SKM-1 (cell line): ENCODE measurements at regions not wholly inside any gene's neighbourhood (a gene's known extent, or its start where the extent isn't known, plus 50 kb on each side); places are given as distances from the start of the nearest gene placed in this dataset.

ENCODE experiments used
- DNase-seq: peaks from one replicate; lab custom pipeline; 2025; ENCODE audit not compliant: unreplicated experiment; lab: John Stamatoyannopoulos, UW

DNA sequence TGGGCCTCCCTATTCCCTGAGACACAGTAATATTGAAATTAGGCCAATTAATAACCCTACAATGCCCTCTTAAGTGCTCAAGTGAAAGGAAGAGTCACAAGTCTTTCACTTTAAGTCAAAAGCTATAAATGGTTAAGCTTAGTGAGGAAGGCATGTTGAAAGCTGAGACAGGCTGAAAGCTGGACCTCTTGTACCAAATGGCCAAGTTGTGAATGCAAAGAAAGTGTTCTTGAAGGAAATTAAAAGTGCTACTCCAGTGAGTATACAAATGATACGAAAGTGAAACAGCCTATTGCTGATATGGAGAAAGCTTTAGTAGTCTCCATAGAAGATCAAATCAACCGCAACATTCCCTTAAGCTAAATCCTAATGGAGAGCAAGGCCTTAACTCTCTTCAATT is 140.8 kb downstream of the PTCSC3 start:
- no peak for DNase-seq

DNA sequence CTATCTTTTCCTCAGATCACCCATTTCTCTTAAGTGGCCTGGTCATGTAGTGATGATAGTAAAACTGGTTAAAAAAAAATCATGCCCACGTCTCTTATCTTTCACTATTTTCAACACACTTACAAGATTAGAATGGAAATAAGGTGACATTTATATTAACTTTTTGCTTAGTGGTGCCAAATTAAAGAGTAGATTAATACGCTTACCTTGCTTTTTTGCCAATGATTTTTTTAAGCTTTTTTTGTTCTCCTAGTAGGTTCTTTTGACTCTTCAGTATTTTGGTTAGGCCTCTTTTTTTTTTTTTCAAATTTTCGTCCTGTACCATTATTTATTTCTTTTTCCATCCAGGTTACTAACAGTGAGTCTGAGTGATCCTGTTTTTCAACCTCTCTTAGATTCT is 147.9 kb downstream of the PTCSC3 start:
- DNase-seq = no peak

DNA sequence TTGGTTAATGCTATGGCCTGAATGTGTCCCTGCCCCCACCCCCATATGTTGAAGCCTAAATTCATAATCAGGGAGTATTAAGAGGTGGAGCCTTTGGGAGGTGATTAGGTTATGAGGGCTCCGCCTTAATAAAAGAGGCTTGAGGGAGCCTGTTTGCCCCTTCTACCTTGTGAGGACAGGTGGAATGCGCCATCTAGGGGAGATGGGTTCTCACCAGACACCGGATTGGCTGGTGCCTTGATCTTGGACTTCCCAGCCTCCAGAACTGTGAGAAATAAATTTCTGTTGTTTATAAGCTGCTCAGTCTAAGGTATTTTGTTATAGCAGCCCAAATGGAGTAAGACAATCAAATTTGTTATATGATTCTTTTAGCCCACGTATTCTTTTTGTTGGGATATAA is 148.3 kb downstream of the PTCSC3 start:
- no peak for DNase-seq

DNA sequence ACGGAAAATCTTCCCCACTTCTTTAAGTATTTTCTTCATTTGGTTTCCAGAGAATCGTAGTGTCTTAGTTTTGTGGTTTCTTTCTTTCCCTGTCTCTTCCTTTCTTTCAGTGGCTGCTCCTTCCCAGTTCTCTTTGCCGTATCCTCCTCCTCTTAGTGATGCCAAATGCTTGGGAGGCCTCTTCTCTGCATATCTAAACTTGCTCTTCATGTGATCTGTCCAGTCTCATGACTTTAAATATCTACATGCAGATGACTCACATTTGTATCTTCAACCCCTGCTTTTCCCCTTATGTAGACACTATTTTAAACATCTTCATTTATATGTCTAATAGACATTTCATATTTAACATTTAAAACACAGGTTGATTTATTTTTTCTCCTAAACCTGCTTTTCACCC is 149.2 kb downstream of the PTCSC3 start:
- DNase-seq = no peak

DNA sequence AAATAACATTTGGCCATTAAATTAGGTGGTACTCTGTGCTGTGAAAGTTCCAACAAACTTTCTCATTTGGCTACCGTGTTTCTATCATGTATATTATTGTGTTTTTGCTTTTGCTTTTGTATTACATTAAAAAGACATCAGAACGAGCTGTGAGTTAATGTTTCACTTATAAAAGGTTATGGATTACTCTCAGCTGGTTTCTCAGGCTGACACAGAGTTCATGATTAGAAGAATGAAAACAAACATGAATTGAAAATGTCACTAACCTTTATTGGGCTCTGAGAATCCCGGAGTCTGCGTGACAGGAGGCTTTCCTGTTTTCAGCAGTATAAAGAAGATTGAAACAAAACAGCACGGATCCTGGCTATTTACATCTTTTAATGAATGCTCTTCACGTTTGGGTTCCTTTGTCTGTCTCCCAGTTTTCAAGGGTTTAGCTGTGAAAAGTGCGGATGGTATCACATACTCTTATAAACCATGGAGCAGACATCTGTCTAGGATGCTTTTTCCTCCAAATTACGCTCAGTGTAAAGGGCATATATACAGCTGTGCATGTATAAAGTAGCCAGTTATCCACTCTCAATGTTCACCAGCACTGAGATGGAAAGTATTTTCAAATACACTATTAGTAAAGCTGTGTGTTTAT is 153.6 kb downstream of the PTCSC3 start:
- DNase-seq = no peak

DNA sequence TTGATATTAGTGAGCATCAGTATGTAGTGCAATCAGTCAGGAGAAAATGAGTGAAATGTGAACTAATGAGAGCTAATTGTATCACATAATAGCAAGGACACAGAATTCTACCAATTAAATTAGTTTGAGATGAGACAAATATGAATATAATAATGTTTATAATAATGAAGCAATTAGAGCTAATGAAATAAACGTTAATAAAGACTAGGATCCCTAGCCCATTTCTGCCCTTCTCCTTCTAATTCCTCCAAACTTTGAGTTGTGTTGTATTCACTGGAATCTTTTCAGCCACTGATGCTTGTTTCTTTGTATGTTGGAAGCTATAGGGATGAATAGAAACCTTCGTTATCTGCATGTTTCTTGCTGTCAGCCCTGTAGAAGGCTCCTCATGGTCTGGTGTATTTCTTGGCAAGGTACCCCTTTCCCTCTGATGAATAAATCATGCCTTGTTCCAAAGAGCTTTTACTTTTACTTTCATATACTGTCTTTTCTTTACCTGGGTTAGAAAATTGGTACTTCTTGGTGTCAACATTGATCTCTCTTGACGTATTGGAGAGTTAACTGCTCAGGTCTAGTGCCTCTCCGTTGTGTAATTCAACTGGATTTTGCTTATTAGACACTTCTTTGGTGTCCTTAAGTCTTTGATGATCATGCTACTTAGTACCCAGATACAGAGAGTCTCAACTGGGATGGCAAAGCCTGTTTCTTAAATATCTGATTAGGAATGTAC is 154.8 kb downstream of the PTCSC3 start:
- no peak for DNase-seq

DNA sequence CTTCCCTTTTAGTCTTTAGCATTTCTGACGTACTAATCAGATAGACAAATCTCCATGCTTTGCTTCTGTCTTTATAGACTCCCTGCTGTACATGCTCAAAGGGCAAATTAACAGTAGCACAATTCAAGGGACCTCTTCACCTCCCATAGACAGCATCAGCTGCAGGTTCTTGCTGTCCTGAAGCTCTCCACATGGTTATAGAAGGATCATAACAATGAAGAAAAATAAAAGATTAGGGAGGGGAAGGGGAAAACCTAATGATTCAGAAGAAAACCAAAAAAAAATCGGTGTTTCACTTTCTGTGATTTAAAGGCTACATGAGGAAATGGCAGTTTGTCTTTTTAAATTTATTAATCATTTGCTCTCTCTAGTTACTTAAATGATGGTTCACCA is 155.5 kb downstream of the PTCSC3 start:
- no peak for DNase-seq

DNA sequence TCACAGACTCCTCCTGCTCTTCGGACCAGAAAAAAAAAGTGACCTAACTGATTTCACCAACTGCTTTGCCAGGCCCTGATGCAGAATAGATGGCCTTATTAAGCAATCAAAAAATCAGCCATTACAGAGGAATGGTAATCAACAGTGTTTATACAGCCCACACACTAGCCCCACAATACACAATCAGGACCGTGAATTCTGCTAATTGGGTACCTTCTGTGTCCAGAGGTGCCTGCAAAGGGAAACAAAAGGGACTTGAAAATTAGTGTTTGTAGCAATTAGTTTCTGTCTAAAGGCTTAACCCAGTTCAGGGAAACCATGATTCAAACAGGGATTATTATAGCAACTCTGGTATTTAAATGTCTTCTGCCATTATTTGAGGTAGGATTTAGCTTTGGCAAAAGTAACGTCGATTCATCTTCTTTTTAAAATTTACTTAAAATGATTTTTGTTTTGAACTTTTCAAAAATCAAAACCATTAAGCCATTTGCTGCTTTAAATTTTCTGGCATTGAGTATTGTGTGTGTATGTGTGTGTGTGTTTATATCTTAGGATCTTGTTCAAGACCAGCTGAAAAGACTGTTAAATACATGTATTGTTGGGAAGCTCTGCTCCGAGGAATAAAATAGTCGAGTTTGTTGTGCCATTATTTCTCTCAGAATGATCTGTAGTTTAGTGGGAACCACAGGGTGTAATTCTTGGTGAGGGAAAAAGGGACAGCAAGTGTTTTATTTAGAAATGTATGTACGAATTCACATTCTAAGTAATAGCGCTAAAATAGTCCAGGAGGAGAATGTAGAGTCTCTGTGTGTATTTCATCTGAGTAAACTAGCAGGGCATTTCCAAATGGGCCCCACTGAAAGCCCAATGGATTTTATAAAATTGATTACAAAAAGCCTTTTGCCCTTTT is 156.1 kb downstream of the PTCSC3 start:
- no peak for DNase-seq

DNA sequence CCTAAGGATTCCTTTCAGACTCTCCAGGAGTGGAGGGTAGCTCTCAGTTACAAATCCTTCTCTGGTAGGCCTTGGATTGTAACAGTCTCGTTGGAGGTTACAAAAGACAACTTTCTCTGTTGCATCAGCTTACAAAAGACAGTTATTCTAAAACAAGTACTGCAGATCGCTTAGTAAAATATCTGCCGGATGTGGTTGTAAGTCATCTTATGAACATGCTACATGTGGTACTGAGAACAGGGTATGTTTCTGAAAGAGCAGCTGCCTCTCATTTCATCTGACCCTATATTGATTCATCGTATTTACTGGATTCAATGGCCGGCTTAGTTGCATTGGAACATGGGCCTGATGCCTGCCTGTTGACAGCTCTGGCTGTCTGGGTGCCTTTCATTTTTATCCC is 157.4 kb downstream of the PTCSC3 start:
- no peak for DNase-seq

DNA sequence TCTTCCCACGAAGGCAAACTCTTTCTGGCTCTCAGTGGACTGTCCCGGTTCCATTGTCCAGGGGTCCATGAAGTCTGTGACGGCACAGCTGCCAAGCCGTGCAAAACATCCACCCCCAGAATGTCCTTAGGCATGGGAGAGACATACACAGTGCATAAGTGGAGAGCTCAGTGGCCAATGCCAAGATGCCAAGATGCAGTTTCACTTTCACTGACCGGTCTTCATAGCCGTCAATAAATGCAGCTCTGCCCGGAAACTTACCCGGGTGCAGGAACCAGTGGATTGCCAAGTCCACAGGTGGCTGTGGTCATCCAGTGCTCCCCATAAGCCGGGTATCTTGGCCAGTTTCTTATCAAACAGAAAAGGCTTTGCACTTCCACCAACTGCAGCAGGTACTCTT is 162.3 kb downstream of the PTCSC3 start:
- no peak for DNase-seq

DNA sequence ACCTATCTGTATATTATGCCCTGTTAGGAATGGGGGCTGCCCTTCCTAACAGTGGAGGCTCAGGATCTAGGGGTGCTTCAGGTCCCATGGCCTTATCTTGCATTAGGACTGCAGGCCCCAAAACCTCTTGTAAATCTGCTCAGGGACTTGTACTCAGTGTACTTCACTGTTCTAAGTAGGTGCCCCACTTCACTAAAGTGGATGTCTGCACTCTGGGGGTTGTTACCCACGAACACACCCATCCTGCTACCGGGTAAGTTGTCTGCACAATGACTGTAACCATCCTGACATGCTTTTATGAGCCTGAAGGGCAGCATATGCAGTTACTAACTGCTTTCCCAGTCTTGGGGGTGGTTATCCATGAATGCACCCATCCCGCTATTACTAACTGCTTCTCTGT is 163.0 kb downstream of the PTCSC3 start:
- no peak for DNase-seq

DNA sequence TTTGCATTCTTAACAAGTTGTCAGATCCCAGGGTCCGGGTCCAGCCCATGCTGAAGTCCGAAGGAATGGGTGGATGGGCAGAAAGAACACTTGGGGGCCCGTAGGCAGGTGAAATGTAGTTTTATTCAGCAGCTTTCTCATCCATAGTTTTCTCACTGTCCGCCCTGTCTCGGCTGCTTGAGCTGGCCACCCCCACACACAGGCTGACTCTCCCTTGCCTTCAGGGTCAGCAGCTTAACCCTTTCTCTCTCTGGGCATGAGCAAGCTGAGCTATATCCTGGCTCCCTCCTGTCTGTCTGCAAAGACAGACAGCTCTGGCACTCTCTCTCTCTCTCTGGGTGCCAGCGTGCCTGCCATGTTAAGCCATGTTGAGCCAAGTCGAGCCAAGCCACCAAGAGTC is 163.9 kb downstream of the PTCSC3 start:
- DNase-seq = no peak

DNA sequence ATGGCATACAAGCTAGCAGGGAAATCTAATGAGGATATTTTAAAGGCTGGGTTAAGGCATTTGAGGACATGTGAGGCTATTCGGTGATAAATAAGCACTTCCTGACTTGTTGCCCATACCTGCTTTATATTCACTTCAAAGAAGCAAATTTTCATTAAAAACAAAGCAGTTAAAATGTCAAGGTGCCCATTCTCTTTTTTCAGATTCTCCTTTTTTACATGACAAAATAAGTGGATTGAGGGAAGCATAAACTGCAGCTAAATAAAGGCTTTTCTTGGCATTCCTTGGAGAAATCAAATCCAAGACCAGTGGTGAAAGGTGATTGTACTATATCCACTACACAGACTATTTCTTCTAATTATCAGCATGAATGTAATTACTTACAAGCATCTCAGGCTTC is 166.9 kb downstream of the PTCSC3 start:
- no peak for DNase-seq

DNA sequence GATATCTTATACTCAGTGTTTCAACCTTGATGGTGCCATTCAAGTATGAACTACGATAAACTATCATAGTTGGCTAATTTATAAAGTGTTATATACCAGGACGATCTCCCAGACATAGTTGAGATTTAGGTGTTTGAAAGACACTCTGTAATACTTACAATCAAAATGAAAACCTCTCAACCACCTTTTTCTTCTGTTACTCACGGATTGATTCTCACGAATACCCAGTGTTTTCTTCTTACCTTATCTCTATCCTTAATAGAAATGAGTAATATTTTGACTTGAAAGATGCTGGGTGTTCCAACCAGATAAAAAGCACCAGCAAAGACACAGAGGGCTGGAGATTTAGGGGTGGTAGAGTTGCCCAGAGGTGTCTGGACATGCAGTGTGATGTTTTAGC is 169.9 kb downstream of the PTCSC3 start:
- no peak for DNase-seq

DNA sequence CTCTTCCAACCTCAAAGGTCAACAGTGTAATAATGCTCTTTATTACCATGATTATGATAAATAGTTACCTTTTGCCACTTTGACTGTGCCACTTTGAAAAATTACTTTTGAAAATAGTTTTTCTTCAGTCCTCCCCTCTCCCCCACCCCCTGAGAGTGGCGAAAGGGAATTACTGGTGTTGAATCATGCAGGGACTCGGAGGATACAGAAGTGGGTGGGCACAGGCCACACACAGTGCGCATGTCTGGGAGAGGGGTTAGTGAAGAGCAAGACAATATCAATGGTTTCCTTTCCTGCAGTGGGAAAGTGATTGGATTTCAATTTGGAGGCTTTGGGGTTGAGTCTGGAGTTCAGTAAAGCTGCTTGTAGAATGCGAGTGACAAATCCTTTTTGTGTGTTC is 170.9 kb downstream of the PTCSC3 start:
- DNase-seq = no peak

DNA sequence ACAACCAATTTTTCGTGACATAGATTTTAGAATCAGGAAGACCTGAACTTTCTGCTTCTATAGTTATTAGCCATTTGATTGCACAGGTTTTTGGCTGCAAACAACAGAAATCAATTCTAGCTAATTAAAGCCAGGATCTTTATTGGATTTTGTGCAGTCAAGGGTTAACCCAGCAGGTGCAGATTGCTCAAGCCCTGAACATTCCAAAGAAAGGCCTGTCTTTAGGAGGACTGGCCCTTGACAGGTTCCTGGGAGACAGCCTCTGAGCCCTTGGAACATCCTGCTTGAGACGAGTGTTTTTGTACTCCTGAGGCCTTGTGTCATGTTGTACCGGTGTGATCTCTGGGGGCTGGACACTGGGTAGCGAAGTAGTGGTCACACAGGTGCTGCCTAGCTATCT is 174.6 kb downstream of the PTCSC3 start:
- DNase-seq = no peak

DNA sequence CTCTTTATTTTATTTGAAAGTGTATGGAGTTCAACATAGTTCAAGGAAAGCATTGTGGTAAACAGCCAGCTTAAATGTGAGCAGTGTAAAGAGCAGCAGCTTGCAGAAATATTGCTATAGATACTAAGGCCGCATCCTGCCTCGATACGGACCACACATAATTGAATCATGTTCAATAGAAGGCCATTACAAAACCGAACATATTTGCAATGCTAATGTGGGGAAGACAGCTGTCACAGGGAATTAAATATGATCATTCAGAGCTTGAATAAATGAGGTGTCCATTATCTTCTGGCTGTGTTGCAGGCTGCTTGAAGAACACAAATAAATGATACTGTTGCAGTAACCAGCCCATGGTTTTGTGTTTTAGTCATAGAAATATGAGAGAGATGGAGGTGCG is 173.2 kb downstream of the BRMS1L start:
- no peak for DNase-seq

DNA sequence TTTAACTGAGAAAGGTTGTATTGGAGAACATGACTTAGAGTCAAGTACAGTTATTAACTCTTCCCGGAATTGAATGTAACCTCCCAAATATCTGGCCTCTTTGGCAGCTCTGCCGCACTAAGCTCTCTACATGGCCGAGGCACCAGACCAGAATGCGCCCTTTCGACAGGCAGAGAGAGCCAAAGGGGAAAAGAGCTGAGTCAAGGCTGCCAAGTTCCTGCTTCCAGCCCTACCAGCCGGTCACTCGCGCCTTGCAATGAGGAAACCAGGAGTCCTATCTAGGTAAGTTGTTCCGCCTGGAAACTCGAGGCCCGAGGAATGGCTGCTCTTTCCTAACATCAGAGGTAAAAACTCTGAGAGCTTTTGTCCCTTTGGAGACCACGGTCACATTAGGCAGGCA is 172.2 kb downstream of the BRMS1L start:
- no peak for DNase-seq

DNA sequence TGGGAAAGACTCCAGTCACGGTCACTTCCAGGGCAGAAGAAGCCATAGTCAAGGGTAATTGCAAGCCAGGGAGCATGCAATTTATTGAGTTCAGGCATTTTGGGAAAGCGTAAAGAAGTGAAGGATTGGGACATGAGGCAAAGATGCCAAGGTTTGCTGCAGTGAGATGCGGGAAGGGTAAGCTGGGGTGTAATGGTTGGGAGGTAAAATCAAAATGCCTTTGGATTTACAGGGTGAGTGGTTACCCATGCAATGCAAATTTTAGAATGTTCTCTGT is 167.5 kb downstream of the BRMS1L start:
- no peak for DNase-seq

DNA sequence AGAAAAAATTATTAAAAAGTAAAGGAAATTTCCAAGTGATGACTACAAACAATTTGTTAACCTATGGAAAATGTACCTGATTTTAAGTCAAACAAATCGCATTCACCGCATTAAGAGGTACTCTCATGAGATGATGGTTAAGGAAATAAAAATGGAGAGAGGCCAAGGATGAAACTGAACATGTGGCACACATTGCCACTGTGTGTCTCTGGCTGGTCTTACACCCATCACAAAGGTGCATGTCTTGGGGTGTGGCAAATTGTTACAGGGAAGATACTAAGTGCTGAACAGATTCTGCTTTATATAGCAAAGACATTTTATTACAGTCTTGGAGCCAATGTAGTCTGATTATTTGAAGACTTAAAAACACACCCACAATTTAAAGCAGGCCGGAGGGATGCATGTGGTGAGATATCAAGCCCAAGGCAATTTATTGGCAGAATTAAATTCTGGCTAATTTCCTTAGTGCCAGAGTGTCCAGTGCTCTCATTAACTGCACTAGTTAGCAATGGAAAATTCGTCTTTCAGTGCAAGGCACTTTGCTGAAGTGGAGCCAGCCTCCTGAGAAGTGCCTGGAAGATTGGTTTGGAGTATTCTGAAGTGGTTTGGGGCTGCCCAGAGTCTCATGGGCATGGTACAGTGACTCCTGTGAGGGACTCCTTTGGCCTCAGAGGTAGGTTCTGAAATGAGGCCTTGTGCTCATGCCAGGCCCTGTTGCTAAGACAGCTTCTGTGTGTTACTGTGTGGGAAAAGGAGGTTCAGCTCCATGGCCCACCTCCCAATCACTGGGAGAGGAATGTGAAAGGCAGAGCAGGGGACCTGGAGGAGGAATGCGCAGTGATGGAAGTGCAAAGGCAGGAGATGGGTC is 166.9 kb downstream of the BRMS1L start:
- DNase-seq = no peak

DNA sequence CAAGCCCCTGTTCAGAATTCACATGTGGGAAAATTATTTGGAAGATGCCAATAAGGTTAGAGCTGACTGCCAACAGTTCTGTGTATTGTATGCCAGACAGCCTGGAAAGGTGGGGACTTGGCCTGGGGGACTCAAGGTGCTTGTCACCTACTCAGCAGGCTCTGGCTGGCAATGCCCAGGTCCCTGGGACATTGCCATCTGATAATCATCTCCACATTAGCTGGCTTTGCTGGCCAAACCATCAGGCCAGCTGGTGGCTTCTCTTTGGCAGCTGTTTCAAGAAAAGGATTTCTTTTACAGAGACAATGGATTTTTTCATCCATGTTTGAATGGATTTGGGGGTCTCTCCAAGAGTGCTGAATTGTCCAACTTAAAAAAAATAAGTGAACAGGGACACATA is 165.2 kb downstream of the BRMS1L start:
- no peak for DNase-seq
